Mesenchymal stem cell (in vitro differentiated cells and primary cell): ENCODE measurements at regions not wholly inside any gene's neighbourhood (a gene's known extent, or its start where the extent isn't known, plus 50 kb on each side); places are given as distances from the start of the nearest gene placed in this dataset.

Experiments used
- DNase-seq: peaks from one replicate; pipeline ENCODE4 v3.0.0-alpha.2; 2013
- H2AFZ ChIP-seq: one replicate; pipeline ENCODE4 v1.6.1; 2013; ENCODE audit warnings: low read depth, mild to moderate bottlenecking, control low read depth, inconsistent platforms, low read length, moderate library complexity
- H2AK5ac ChIP-seq: 2 replicates; pipeline ENCODE4 v1.6.1; 2013; ENCODE audit warnings: low read length, moderate library complexity, mild to moderate bottlenecking, inconsistent platforms; ENCODE audit not compliant: severe bottlenecking
- H2BK120ac ChIP-seq: one replicate; pipeline ENCODE4 v1.6.1; 2013; ENCODE audit warnings: low read depth, mild to moderate bottlenecking, inconsistent platforms, low read length, moderate library complexity
- H2BK12ac ChIP-seq, 2 experiments: one replicate each; pipeline ENCODE4 v1.6.1; 2013; ENCODE audit warnings: inconsistent platforms in 2 of 2, low read length in 2 of 2, mild to moderate bottlenecking in 2 of 2, moderate library complexity in 2 of 2, control low read depth in 1 of 2
- H2BK15ac ChIP-seq: one replicate; pipeline ENCODE4 v1.6.1; 2013; ENCODE audit warnings: mild to moderate bottlenecking, low read depth, inconsistent platforms; ENCODE audit not compliant: poor library complexity, severe bottlenecking
- H2BK5ac ChIP-seq: 2 replicates; pipeline ENCODE4 v1.6.1; 2013; ENCODE audit warnings: low read depth, mild to moderate bottlenecking, low read length, control low read depth, inconsistent platforms; ENCODE audit not compliant: poor library complexity, severe bottlenecking
- H3K14ac ChIP-seq, 2 experiments: one replicate each; pipeline ENCODE4 v1.6.1; 2013; ENCODE audit warnings: inconsistent platforms in 2 of 2, low read length in 2 of 2, control low read depth in 1 of 2, mild to moderate bottlenecking in 1 of 2, moderate library complexity in 1 of 2
- H3K18ac ChIP-seq, 2 experiments: one replicate each; pipeline ENCODE4 v1.6.1; 2013; ENCODE audit warnings: inconsistent platforms in 2 of 2, low read length in 2 of 2, control low read depth in 1 of 2, low read depth in 1 of 2, mild to moderate bottlenecking in 1 of 2
- H3K23ac ChIP-seq, 2 experiments: one replicate each; pipeline ENCODE4 v1.6.1; 2013; ENCODE audit warnings: inconsistent platforms in 2 of 2, low read length in 2 of 2, mild to moderate bottlenecking in 2 of 2, moderate library complexity in 2 of 2, control low read depth in 1 of 2
- H3K27ac ChIP-seq: 2 replicates; pipeline ENCODE4 v1.5.1; 2013; ENCODE audit warnings: mild to moderate bottlenecking, moderate library complexity, low read length, control low read depth, inconsistent platforms; ENCODE audit not compliant: poor library complexity, severe bottlenecking
- H3K27me3 ChIP-seq, 2 experiments: 2 replicates each; pipeline versions ENCODE4 v1.6.1 to v1.7.0; 2013; ENCODE audit warnings: low read length in 2 of 2, mild to moderate bottlenecking in 2 of 2, moderate library complexity in 2 of 2, control low read depth in 1 of 2, inconsistent platforms in 1 of 2; ENCODE audit not compliant: control insufficient read depth in 1 of 2, insufficient read depth in 1 of 2
- H3K36me3 ChIP-seq, 2 experiments: 2 replicates each; pipeline versions ENCODE4 v1.6.1 to v1.7.0; 2013; ENCODE audit warnings: low read length in 2 of 2, control low read depth in 1 of 2, inconsistent platforms in 1 of 2, low read depth in 1 of 2, mild to moderate bottlenecking in 1 of 2; ENCODE audit not compliant: insufficient read depth in 2 of 2, control insufficient read depth in 1 of 2
- H3K4ac ChIP-seq, 2 experiments: one replicate each; pipeline ENCODE4 v1.6.1; 2013; ENCODE audit warnings: inconsistent platforms in 2 of 2, low read length in 2 of 2, mild to moderate bottlenecking in 2 of 2, moderate library complexity in 2 of 2, control low read depth in 1 of 2, low read depth in 1 of 2
- H3K4me1 ChIP-seq: 2 replicates; pipeline ENCODE4 v1.6.1; 2013; ENCODE audit warnings: low read depth, low read length, control low read depth; ENCODE audit not compliant: control insufficient read depth, insufficient read depth
- H3K4me2 ChIP-seq: 2 replicates; pipeline ENCODE4 v1.6.1; 2013; ENCODE audit warnings: low read length, mild to moderate bottlenecking, inconsistent platforms; ENCODE audit not compliant: poor library complexity, severe bottlenecking
- H3K4me3 ChIP-seq, 2 experiments: 2 replicates each; pipeline versions ENCODE4 v1.5.1 to v1.7.0; 2013; ENCODE audit warnings: low read length in 2 of 2, mild to moderate bottlenecking in 2 of 2, control low read depth in 1 of 2, low read depth in 1 of 2; ENCODE audit not compliant: insufficient read depth in 1 of 2
- H3K79me1 ChIP-seq: replicated peaks from 2 replicates; pipeline ENCODE4 v1.6.1; 2013; ENCODE audit warnings: mild to moderate bottlenecking, control low read depth, low read length, inconsistent platforms; ENCODE audit not compliant: poor library complexity, severe bottlenecking
- H3K9ac ChIP-seq: 2 replicates; pipeline ENCODE4 v1.7.0; 2013; ENCODE audit warnings: mild to moderate bottlenecking, low read length, moderate library complexity
- H3K9me3 ChIP-seq: 2 replicates; pipeline ENCODE4 v1.7.0; 2013; ENCODE audit warnings: mild to moderate bottlenecking, low read length; ENCODE audit not compliant: control insufficient read depth
- H4K8ac ChIP-seq: one replicate; pipeline ENCODE4 v1.6.1; 2013; ENCODE audit warnings: inconsistent platforms, mild to moderate bottlenecking, low read length, moderate library complexity
- H4K91ac ChIP-seq: one replicate; pipeline ENCODE4 v1.6.1; 2013; ENCODE audit warnings: mild to moderate bottlenecking, low read length, inconsistent platforms
- WGBS: methylation state at CpG from one replicate; pipeline ENCODE4 v1.1.7; 2013; ENCODE audit warnings: mixed read lengths; 5-methylcytosine and 5-hydroxymethylcytosine counted together

DNA sequence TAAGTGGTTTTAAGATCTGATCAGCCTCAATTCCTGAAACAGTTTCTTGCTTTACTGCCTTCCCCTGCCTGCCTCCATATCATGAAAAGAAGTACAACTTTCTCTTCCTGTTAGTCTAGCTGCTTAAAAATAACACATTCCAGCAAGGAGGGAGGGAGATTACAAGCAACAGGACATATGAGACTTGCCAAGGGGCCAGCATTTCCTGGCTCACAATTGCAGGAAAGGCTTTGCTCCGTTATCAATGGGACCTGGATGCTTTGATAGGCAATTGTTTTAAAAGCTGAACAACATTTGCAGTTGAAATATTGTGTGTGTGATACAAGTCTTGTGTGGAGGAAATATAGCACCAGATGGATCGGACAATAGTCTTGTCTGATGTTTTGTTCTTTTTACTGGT, 425.0 kb downstream of the FAT4 start:
- Histone ChIP-seq H2BK15ac (no peak overlapping the region), H4K91ac (no peak overlapping the region), H2BK120ac (no peak overlapping the region), H2AFZ (no peak overlapping the region), H2AK5ac (no peak overlapping the region), H3K4ac (peak overlapping the region in 1 of 2 experiments; percentile 49), H3K9me3 (no peaks in the 10 kb centered on the region), H3K27me3 (no peaks in the 10 kb centered on the region), H2BK5ac (no peak overlapping the region), H3K14ac (no peak overlapping the region), H3K9ac (no peak overlapping the region), H3K4me2 (no peak overlapping the region), H3K27ac (peak overlapping the region; percentile 38), H3K36me3 (no peaks in the 10 kb centered on the region), H3K18ac (no peak overlapping the region), H3K4me3 (no peak overlapping the region), H3K4me1 (peaks cover 2% of the 10 kb centered on the region), H2BK12ac (no peak overlapping the region), H3K79me1 (no peaks in the 10 kb centered on the region), H3K23ac (no peak overlapping the region), H4K8ac (no peak overlapping the region)
- 59% methylated on average over 2 of the region's 2 CpGs for WGBS
- DNase-seq: peak; percentile 16

GRCh38 chr4:125741825-125742452, 427.2 kb downstream of the FAT4 start:
- WGBS: 92% methylated on average over 6 of the region's 8 CpGs

DNA sequence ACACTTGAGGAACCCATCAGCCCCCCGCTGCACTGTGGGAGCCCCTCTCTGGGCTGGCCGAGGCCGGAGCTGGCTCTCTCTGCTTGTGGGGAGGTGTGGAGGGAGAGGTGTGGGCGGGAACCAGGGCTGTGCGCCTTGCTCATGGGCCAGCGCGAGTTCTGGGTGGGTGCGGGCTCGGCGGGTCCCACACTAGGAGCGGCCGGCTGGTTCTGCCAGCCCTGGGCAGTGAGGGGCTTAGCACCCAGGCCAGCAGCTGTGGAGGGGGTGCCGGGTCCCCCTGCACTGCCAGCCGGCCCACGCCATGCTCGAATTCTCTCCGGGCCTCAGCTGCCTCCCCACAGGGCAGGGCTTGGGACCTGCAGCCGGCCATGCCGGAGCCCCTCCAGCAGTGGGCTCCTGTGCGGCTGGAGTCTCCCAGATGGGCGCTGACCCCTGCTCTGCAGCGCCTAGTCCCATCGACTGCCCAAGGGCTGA, 430.2 kb downstream of the FAT4 start:
- Histone ChIP-seq H3K4me3 (no peak overlapping the region), H2BK12ac (no peak overlapping the region), H4K8ac (no peak overlapping the region), H4K91ac (no peak overlapping the region), H3K27ac (no peak overlapping the region), H3K18ac (no peak overlapping the region), H2AK5ac (no peak overlapping the region), H2BK5ac (no peak overlapping the region), H3K36me3 (no peaks in the 10 kb centered on the region), H3K9me3 (no peaks in the 10 kb centered on the region), H2AFZ (no peak overlapping the region), H3K27me3 (no peaks in the 10 kb centered on the region), H3K4me1 (no peaks in the 10 kb centered on the region), H3K14ac (no peak overlapping the region), H3K4me2 (no peak overlapping the region), H3K23ac (no peak overlapping the region), H3K9ac (no peak overlapping the region), H2BK120ac (no peak overlapping the region), H3K4ac (no peak overlapping the region), H3K79me1 (no peaks in the 10 kb centered on the region), H2BK15ac (no peak overlapping the region)
- 97% methylated on average over 18 of the region's 23 CpGs for WGBS
- DNase-seq: no peak

More at GRCh38 chr4:125741825-125742452, 427.2 kb downstream of the FAT4 start:
- Histone ChIP-seq H3K4me1 (peaks cover under 1% of the 10 kb centered on the region), H2AK5ac (no peak overlapping the region), H3K36me3 (no peaks in the 10 kb centered on the region), H2BK15ac (no peak overlapping the region), H3K9ac (no peak overlapping the region), H4K8ac (no peak overlapping the region), H3K4me2 (no peak overlapping the region), H3K27ac (no peak overlapping the region), H3K4me3 (no peak overlapping the region), H3K18ac (no peak overlapping the region), H4K91ac (no peak overlapping the region), H2BK120ac (no peak overlapping the region), H2AFZ (no peak overlapping the region), H3K4ac (no peak overlapping the region), H3K23ac (no peak overlapping the region), H3K79me1 (no peaks in the 10 kb centered on the region), H2BK12ac (no peak overlapping the region), H2BK5ac (no peak overlapping the region), H3K9me3 (no peaks in the 10 kb centered on the region), H3K14ac (no peak overlapping the region), H3K27me3 (no peaks in the 10 kb centered on the region)
- DNase-seq: peak; percentile 33

GRCh38 chr4:125749354-125749753, 434.6 kb downstream of the FAT4 start:
- no peak overlapping the region for H2AK5ac ChIP-seq
- H3K23ac ChIP-seq: no peak overlapping the region
- H3K4me1 ChIP-seq: no peaks in the 10 kb centered on the region
- H3K27me3 ChIP-seq: no peaks in the 10 kb centered on the region
- no peak overlapping the region for H3K4me3 ChIP-seq
- H3K14ac ChIP-seq: no peak overlapping the region
- H2AFZ ChIP-seq: no peak overlapping the region
- H2BK15ac ChIP-seq: no peak overlapping the region
- no peak overlapping the region for H3K4me2 ChIP-seq
- H3K27ac ChIP-seq: no peak overlapping the region
- no peak overlapping the region for H2BK120ac ChIP-seq
- no peak overlapping the region for H2BK12ac ChIP-seq
- no peak for DNase-seq
- H3K79me1 ChIP-seq: no peaks in the 10 kb centered on the region
- no peaks in the 10 kb centered on the region for H3K36me3 ChIP-seq
- no peak overlapping the region for H3K4ac ChIP-seq
- no peak overlapping the region for H4K91ac ChIP-seq
- no peak overlapping the region for H3K18ac ChIP-seq
- H2BK5ac ChIP-seq: no peak overlapping the region
- no peak overlapping the region for H4K8ac ChIP-seq
- H3K9me3 ChIP-seq: no peaks in the 10 kb centered on the region
- no peak overlapping the region for H3K9ac ChIP-seq
